ENCODE measurements at regions not wholly inside any gene's neighbourhood (a gene's known extent, or its start where the extent isn't known, plus 50 kb on each side); places are given as distances from the start of the nearest gene placed in this dataset.

DNA sequence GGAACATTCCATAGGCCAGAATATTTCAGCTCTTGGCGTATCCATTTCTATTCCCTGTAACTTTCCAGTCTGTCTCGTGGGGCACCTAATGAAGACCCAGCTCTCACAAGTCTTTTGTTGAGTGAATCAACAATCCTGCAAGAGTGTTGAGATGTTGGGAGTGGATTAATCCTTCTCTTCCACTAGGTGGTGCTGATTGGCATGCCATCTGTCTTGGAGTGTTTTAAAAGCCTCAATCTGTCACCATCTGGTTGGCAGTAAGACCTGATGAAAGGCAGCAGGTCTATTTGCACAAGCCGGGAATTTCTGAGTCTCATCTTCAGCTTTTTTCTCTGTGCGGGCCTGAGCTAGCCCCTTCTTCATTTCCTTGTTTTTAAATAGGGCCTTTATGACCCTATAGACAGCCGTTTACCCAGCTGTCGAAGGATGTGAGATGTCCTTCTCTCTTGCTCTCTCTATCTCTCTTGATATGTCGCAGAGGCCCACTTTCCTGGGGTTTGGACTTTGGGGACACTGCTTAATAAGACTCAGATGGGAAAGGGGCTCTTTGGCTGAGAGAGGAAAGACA is 180.5 kb downstream of the ZNF365 start:
- DNase-seq = peak in 1 of 2 donors; percentile 2

DNA sequence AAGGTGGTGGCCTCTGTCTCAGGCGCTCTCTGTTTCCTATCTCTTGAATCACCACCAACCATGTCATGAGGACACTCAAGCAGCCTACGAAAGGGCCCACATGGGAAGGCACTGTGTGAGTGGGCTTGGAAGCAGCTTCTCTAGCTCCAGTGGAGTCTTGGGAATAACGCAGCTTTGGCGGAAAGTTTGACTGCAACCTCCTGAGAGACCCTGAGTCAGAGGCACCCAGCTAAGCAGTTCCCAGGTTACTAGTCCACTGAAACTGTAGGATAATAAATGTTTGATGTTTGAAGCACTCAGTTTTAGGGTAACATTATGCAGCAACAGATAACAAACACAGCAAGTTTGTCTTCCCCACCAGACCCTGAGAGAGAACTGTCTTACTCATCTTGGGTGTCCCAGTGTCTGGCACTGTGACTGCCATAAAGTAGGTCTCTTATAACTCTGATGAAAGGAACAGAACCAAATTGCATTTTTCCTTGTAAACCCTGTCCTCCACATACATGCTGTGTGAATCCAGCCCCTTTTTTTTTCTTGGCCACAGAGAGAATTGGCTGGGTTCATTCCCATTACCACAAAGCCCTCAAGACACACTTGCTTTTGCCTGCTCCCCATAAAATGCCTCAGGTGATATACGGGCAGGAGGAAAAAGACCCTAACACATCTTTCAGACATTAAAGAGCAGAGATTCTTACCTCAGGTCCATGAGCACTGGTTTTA is 185.5 kb downstream of the ZNF365 start:
- DNase-seq = no peak

DNA sequence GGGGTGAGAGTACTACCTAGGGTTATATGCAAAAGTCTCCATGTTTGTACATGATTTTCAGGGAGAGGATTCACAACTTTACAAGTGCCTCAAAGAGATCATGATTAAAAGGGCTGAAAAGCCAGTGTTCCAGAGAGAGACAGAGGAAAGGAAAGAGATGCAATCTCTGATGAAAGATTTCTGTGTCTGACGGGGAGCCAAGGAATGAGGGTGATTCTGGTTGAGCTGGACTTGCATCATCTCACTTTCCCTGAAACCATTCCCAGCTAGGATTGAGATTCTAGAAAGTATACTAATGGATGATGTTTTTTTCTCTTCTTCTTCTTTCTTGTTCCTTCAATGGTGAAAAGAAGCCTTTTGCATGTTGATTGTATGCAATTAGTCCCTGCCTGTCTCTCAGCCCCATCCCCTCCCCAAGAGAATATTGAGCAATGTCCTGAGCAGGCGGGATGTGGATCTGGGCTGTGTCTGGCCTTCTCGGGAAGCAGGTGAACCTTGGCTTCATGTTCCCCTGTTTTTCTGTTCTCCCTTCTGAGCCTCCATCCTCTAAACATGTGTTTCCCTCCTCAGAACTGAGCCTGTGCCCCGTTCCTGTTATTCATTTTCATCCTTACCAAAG is 186.1 kb downstream of the ZNF365 start:
- DNase-seq = no peak

DNA sequence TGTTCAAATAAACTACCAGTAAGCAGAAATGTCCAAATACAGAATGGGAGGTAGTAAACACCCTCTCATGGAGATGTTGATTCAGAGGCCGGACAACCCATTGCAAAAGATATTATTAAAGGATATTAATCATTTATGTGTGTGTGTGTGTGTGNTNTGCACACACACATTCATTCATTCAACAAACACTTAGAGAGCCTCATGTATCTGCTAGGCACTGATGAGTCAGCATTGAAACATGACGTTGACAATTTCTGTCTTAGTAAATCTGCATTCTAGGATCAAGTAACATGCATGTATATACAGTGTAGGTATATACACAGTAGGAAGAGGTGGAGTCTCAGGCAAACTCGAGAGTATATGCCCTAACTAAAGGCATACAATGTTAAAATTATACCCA is 187.0 kb downstream of the ZNF365 start:
- DNase-seq = no peak

DNA sequence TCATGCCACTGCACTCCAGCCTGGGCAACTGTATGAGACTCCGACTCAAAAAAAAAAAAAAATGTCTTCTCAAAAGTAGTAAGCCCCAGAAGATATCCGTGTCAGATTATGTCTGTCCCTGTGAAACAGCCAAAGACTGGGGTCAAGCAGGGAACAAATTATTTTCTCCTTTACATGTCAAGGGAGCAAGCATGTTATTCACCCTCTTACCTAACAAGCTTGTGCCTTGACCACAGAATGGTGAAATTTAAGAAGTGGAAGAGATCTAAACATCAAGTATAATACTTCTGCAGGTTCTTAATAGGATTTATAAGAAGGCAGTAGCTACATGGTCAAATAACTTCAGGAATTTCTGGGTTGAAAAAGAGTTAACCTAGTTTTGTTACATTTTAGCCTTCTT is 187.9 kb downstream of the ZNF365 start:
- DNase-seq = no peak

DNA sequence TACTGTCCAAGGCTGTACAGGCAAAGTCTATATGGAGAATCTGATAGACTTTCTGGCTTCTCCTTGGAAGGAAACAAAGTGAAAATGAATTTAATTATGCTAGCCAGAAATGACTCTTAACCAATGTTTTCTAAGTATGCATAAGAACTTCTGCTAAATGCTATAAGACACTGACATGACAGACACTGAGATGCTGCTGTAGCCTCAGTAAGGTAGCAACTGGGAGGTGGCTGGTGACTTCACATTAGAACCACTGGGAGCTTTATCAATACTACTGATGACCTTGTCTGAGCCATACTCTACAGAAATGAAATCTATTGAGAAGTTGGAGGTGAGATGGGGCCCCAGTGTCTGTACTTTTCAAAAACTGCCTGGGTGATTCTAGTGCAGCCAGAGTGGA is 188.6 kb downstream of the ZNF365 start:
- DNase-seq = no peak

DNA sequence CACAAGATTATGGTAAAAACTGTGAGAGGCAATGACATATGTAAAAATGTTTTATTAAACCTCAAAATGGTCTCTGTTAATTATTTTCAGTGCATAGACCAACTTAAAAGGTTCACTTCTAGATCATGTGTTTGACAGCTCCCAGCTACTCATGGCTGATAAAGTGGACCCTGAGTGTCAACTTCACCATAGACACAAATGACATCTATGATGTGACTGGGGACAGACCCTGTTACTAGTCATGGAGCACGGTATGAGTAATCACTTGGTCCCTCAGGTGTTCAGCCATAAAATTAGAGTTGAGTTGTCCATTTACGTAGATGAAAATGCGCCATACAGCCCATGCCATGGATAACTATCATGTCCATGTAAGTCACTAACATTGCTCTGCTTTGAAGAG is 199.8 kb downstream of the ZNF365 start:
- no peak for DNase-seq

DNA sequence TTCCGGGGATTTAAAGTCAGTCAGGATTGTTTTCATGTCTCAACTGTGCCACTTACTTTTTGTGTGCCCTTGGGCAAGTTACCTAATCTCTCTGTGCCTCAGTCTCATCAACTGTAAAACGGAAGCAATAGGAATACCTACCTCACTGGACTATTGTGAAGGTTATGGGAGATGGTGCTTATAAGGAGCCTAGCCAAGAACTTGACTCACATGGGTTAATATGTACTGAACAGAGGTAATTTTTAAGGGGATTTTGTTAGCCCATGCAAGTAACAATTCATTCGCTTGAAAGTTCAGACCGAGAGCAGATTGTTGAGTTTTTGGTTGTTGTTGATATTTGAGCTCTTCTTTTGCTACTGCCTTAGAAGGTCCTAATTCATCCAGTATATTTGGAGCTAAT is 202.9 kb downstream of the ZNF365 start:
- DNase-seq = no peak

DNA sequence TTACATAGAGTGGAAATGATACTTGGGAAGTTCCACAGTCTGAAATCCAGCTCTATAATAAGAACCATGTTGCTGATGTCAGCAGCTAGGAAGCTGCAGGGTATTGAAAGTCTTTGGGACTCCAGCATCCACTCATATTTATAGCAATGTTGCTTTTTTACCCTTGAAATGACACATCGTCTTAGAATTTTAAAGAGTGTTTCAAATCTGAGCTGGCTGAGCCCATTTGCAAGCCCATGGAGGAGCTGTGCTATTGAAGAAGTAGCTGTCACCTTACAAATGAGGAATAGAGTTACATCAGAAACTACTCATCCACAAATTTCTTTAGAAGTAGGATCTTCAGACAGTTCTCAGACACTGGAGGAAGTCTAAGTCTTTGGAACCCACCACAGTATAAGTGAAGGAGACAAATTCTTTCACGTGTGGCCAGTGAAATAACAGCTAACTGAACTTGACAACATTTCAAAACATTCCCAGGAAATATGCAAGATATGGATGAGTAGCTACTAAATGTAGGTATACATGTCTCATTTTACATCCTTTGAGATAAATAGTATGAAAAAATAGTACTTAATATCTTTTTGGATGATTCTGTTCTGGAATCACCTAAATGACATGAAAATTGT is 203.6 kb downstream of the ZNF365 start:
- DNase-seq = no peak

DNA sequence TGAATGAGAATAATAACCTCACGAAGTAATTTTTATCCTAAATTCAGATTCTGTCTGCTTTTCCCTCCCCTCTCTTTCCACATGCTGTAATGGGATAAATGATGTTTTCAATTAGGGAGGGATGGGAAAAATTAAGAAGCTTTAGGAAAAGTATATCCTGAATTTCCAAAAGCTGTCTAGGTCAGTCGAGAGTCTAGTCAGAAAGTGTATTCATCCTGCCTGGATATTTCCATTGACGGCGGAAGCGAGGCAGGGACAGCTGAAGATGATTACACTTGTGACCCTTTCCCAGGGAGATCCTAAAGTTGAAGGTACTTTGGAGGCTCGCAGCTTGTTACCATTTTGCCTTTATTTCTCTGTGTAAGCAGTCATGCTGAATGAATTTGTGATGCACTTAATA is 204.1 kb downstream of the ZNF365 start:
- DNase-seq = no peak

DNA sequence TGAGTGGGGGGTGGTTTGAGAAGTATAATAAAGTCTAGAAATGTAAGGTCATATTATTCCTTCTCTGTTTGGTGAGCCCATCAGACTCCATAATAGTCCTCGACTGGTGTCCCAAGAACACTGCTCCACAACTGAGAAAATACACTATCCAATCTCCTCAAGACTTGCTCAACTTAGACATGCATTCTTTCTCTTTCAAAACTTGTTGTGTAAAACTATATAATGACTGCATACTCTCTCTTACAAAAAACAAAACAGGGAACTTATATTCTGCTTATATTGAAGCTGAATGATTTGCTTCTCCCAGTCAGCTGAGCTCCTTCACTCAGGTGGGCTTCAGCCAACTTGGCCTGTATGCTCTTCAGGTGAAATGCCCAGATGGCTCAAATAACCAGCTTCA is 204.7 kb downstream of the ZNF365 start:
- DNase-seq = no peak

DNA sequence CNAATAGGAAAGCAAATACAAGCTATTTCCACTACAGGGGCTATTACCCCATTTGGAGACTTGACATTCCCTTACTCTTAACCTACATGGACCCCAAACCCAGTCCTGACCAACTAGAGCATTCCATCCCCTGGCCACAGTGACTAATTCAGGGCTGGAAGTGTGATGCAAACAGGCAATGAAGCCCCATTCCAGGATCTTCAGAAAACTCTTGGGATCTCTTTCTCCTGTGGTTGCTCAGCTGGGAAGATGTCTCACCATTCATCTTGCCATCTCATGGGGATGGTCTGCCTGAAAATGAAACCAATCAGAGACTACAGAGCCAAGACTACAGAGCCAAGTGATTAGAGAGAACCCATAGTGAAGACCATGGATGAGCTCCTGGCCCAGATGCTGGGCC is 206.2 kb downstream of the ZNF365 start:
- DNase-seq = no peak

DNA sequence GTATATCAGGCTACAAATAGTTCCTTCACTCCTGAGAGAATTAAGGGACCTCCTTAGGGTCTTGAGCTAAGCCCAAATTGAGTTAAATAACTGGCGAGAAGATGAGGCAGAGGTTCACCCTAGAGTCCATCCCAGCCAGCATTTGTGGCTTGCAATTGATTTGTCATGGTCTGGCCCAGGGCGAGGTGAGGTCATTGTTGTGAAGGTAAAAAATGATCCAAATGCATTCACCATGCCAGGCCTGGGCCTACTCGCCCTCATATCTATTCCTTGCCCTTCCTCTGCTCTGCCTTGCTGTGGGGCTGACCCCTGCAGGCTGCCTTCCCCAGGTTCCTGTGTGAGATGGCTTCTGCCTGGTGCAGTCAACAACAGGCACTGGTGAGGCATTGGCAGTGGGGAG is 207.2 kb downstream of the ZNF365 start:
- no peak for DNase-seq

DNA sequence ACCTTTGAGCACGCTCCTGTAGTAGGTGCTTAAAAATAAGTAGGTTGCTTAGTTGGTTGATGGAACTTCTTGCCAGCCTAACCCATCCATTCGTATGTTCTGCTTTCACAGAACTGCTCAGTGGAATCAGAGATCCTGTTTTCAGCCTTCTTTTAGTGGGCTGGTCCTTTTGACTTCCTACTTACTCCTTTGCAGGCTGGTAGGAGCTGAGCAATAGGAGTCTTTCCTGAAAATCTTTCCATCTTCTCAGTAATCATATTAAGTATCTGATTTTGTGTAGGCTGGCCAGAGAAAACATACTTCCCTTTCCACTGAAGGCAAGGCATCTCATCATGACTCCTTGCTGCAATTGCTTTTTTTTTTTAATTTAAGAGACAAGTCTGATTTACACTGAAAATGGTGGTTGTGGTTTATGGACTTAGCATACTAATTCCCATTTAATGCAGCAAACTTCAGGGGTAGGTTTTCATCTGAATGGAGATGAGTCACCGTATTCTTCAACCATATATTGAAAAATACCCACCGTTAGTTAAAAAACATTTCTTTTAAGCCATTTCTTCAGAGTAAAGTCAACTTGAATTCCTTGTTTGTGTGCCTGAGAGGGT is 208.0 kb downstream of the ZNF365 start:
- DNase-seq = no peak

DNA sequence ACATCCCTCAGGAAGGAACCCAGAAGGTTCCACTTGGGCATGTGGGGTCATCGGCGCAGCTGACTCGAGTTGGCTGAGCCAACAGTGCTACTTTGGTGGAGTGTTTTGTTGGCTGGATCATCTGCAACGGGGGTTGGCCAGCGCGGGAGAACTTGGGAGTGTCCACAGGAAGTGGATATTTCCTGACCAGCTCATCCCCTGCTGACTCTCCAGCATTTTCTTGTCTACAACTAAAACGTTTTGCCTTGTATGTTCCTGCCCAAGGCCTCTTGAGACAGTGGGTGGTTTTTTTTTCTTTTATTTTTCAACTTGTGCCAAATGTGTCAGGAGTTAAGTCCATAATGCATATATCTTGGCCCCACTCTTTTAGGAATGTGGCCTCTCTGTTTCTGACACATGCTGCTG is 208.6 kb downstream of the ZNF365 start:
- no peak for DNase-seq

DNA sequence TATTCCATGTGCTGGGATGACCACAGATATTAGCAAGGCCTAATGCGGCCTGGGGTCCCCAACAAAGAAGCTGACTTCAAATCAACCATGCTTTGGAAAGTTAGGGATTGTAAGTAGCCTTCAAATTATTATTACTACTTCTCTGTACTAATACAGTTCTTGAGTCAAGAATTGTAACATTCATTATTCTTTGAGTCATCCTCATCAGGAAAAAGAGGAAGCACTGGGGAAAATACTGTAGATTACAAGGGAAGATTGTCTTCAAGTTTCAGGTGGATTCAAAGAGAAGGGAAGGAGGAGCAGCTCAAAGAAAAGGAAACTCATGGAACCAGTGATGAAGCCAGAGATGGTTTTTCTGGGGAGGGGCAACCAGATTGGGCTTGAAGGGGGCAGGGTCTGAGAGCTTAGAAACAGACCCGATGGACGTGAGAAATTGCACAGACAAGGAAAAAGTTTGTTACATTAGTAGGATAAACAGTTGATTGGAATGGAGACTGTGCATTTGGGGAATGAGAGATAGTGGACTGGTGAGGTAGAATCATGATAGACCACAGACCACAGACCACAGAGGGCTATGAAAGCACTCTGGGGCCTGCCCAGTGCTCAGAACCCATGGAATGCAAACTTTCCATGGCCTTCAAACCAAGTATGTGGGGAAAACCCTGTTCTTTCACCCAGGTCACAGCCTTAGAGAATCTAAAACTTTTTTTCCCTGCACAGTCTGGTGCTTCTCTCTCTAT is 209.9 kb downstream of the ZNF365 start:
- DNase-seq = no peak

DNA sequence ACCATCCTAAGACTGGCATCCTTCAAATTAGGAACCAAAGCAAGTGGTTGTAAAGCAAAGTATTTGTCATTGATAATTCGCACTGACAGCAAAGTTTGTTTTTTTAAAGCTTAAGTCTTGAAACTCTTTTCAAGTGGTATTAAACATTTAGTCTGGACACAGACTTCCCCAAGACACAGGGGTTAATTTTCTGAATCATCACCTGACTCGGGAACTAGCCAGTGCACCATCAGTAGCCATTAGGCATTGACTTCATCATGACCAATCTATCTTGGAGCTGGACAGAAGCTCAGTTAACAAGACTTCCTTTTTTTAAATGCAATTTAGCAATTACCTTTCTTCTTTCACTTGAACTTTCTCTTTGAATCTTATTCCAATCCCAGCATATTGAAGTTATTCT is 210.6 kb downstream of the ZNF365 start:
- no peak for DNase-seq

DNA sequence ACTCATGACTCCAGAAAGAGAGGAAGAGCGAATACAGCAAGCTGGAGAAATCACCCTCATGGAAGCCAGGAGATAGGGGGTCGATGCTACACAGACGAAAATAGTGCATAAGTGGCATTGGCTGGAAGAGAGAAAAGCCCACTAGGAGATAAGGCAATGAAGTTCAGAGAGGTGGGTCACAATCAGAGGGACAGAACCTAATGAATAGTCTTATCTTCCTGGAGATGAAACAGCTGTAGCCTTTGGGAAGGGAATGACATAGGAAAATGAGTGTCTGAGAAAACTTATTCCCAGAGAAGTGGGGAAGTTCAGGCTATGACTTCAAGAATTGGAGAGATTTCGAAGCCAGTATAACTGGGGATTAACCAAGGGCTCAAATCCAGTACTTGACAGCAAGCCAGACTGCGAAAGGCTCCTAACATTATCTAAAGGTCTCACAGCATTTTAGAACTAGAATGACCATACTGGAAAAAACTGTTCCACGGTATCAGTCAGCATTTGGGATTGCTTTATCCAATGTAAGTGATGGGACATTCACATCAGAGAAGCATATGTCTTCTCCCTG is 211.1 kb downstream of the ZNF365 start:
- DNase-seq = no peak

DNA sequence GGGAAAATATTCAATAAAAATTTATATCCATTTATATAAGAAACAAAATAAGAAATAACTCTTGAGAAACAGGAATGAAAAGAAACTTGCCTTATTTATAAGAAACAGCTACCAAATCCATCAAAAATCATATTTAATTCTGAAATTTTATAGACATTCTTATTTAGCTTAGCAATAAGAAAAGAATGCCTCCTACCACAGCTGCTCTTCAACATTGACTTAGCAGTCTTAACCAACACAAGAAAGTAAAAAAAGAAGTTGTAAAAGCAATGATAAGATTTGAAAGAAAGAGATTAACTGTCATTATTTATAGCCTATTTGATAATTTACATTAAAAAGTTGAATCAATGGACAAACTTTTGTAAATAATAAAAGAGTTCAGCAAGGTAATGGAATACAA is 212.8 kb downstream of the ZNF365 start:
- no peak for DNase-seq

DNA sequence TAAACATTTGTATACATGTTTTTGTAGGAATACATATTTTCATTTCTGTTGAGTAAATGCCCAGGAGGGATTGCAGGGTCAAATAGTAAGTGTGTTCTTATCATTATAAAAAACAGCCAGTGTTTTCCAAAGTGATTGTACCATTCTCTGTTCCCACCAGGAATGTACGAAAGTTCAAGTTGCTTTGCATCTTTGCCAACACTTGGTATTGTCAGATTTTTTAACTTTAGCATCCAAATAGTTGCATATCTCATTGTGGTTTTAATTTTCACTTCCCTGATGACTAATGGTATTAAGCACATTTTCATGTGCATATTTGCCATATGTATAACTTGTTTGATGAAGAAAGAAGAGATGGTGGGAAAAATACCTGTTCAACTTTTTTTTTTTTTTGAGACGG is 213.9 kb downstream of the ZNF365 start:
- DNase-seq = no peak

DNA sequence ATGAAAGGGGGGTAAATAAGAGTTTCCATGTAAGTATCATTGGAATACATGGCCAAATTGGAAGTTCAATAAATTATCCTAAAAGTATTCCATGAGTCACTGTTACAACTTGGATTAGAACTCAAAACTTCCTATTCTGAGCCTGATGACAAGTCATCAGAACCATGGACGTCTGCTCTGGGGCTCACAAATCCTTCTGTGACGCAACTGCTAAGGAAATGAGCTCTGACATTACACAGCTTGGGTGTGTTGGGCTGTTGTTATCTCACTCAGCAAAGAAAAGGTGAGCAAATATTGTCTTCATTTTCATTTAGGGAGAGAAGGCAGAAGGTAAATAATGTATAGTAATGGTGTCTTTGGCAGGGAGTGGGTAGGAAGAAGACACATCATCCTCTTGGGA is 214.8 kb upstream of the ADO start:
- DNase-seq = no peak

DNA sequence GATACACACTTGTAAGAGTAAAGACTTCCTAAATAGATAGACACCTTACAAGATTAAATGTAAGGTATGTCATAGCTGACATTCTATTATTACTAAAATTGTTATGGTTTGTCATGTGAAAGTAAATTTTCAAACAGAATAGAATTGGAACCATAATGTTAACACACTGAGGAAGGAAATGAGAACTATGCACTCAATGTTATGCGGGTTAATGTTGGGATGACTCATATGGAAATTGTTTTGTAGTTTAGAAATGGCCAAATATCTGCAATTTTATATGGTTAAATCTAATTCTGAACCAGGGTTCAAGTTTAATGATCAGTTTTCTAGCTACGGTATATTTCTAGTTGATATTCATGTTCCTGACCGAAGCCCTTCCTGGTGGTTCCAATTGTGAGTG is 214.2 kb upstream of the ADO start:
- no peak for DNase-seq

DNA sequence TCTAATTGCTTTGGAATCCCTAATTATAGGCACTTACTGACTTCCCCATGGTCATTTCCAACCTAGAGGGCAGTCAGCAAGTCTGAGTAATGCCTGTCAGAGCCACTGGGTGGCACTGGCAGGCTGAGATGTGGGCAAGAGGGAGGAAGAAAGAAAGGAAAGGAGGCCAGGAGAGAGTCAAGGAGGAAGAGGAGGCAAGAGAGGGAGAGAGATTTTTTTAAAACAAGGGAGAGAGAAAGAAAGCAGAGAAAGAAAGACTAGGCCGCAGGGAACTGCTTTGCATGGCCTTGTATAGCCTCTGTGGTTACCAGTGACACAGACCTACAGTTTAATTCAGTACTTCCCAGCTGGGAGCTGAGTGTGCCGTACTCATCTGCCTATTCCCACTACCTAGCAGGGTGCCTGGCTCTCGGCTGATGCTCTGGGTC is 210.4 kb upstream of the ADO start:
- peak; percentile 39 to 62 for DNase-seq

Measured in activated CD4-positive, alpha-beta T cell treated with anti-CD3 and anti-CD28 coated beads for 4 hours (primary cell).